ENCODE measurements at regions not wholly inside any gene's neighbourhood (a gene's known extent, or its start where the extent isn't known, plus 50 kb on each side); places are given as distances from the start of the nearest gene placed in this dataset.

DNA sequence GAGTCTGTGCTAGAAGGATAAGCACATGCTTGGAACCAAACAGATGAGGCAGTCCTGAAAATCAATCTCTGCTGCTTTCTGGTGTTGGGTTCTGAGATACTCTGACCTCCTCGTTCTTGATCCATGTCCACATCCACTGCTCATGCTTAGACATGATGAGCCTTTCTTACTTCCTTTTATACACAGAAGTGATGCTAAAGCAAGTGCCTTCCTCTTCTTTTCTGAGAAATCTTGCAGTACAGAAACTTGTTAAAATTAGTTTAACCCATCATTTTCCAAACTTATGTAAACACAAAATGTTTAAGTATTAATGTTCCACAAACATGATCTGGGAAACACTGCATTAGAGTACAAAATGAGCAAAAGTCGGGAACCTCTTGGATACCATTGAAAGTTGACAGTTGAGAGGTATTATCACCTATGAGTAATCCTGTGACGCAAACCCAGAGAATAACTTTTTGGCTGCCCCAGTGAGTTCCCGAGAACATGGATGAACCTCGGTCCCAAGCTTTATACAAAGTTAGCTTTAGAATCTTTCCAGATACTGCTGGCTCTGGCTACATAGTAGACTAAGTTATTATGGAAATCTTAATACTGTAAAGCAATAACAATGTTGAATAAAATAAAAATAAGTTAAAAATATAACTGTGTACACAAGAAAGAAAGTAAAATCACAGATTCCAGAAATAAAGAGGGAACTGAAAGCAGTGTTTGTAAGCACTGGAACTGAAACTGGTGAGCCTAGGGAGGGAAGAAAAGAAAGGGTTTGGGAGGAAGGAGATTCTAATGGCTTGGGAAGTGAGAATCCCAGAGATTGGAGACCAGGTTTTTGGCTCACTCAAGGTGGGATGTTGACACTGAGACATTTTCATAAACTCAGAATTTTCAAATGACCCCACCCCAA lies 429.3 kb upstream of the RUNX1 start:
- TF ChIP-seq CTCF (IDR thresholded peaks at IDR 0.05; ENCODE audit: low read depth, low read length) (no peak), MYC (IDR thresholded peaks at IDR 0.05; ENCODE audit: low read depth, low read length) (no peak)
- TF ChIP-seq, protein P1, sequence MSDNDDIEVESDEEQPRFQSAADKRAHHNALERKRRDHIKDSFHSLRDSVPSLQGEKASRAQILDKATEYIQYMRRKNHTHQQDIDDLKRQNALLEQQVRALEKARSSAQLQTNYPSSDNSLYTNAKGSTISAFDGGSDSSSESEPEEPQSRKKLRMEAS (IDR thresholded peaks at IDR 0.05; ENCODE audit: low read depth, low read length), result no peak
